HG02610 (cell line): ENCODE measurements at regions not wholly inside any gene's neighbourhood (a gene's known extent, or its start where the extent isn't known, plus 50 kb on each side); places are given as distances from the start of the nearest gene placed in this dataset.
"Not testable (repeated sequence)": the region's sequence is repeated elsewhere in the genome, so short reads cannot be mapped to it uniquely, and the experiment has no call there.

Experiments
- ATAC-seq: cut with Tn5 transposase; IDR thresholded peaks from one replicate; pipeline ENCODE4 v1.9.1; 2021; ENCODE audit warnings: mild to moderate bottlenecking, moderate library complexity; ENCODE audit not compliant: unreplicated experiment

DNA sequence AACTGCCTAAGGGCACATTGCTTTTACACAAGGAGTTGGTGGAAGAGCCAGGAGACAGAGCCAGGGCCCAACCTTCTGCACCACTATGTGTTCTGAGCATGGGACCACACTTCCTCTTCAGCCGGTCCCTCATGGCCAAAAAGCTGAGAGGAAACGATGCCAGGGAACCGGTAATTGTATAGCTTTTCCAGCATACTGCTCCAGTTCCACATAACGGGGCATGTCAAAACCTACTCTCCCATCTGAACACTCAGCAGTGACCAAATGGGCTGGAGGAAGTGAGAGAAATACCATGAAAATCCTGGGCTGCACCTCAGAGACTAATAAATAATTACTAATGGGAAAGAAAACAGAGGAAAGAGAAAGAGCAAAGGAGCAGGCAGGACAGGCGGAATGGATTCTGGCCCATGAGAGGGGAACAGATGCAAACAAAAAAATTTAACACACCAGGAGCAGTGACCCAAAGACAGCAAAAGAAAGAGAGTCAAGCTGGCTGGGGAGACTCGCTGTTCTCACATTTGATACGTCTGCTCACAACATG is 52.0 kb upstream of the BMP2 start:
- no peak for ATAC-seq

DNA sequence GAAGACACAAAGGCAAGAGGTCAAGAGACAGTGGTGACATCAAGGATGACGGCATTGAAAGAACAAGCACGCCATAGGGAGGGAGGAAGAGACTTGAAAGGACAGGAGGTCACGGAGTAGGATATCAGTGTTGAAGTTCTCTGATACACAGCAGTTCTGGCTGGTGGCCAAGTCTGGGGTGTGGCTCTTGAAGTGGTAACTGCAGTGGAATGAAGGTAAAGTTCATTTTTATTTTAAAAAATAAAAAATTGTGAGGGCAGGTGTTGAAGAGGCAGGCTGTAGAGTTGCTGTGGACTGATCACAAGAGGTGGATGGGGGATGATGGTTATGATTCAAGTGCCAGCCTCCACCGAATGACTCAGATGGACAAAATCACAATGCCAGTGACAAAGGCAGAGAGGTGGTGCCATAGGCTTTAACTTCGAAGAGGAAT is 53.2 kb upstream of the BMP2 start:
- no peak for ATAC-seq

DNA sequence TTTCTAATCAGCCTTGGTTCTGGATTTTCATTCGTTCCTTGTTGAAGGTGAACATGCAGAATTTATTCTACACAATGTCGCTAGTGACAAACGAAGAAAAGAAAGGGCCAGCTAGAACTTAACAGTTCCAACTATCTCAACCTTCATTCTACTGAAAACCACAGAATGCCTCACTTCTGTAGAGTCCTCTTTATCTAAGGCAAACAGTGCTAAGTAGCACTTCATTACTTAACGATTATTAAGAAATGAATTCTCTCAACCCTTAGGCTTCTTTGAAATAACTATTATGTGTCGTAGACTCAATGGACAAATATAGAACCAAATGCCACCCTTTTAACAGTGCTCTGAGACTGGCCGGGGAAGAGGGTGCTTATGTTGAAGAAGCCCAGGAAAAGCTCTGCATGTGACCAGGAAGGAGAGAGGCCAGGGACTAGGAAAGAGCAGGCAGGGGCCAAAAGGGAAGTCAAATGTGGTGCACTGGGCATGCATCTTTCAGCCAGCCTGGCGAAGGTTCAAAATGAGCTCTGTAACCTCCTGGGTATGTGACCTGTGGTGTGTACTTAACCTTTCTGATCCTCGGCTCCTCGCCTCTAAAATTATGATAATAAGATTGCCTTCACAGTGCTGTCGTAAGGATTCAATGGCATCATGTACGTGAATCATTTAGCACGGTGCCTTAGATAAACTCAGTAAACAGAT is 55.4 kb upstream of the BMP2 start:
- no peak for ATAC-seq

DNA sequence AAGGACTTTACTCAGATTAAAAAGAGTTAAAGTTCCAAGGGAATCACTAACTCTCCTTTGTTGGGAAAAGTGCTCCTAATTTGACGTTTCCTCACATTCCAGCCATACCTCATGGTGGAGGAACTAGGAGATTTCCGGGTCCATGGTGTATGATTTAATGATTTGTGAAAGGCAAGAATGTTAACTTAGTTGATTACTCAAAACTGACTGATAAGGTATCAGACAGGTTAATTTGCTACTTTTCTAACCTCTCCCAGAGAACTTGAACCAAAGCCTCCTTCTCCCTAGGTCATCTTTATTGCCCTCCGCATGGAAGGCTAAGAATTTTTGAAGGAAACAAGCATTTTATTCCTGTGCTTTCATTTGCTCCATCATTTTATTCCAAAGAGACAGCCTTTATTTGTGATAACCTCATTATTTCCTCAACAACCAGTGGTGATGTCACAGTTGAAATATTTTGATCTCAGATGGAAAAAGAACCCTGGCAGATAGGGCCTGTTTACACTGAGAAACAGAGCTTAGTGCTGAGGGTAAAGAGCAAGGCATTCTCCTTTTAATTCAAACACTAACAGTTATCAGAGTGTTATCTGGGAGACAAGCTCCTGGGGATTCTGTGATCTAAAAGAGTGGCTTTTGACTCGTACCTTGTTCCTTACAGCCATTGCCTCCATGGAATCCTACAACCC is 57.4 kb upstream of the BMP2 start:
- no peak for ATAC-seq

DNA sequence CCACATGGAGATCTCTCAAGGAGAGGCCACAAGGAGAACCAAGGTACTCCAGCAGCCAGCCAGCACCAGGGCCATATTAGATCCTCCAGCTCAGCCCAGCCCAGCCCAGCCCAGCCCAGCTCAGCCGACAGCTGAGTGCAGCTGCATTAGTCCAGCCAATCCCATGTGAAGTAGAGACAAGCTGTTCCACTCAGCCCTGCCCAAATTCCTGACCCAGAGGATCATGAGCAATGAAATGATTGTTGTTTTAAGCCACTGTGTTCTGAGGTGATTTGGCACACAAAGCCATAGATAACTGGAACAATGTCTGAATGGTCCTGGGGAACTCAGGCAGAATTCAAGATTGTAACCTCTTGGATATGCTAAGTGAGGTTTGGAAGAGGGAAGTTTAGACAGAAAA is 59.5 kb upstream of the BMP2 start:
- no peak for ATAC-seq

DNA sequence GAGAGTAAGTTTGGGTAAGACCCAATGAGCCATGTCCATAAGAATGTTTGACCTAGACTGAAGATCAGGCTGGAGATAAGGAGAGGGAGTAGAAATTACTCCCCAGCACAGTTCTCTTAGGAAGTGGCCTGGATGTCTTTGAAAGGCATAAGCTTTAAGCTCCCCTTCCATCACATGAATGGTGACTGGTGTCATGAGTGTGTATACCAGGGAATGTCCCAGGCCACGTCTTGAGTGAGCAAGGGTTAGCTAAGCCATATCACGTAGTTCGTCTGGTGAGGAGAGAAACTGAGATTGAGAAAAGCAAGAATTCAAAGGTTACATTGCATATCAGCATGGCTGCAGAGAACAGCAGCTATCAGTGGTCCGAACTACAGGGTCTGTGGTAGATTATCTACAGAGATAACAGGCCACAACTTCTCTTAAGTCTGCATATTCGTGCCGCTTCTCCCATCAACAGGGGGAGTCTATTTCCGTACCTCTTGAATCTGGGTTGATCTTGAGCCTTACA is 60.1 kb upstream of the BMP2 start:
- ATAC-seq = no peak

DNA sequence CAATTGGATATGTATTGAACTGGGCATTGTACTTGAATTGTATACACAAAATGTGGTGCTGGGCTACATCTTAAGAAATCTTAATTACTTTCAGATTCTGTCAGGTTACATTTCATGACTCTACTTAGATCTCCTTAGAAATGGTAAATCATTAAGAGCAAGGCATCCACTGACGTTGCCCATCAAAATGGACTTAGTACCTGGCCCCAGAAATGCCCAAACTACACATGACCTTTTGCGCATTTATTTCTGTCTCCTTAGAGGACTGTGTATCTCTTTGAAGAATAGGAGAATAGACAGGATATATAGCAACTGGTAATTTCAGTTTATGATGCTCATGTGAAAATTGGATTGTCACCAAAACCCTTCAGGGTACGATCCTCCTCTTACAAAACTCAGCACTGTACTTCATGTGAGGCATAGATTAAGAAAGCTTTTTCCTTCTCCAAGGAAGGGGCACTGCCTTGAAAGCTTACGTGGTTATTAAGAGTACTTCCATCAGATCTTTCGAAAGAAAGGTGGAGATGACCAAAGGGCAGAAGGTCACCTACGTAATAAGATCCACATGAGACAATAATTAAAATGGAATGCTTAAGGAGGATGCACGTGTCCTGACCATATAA is 61.4 kb upstream of the BMP2 start:
- ATAC-seq = no peak

DNA sequence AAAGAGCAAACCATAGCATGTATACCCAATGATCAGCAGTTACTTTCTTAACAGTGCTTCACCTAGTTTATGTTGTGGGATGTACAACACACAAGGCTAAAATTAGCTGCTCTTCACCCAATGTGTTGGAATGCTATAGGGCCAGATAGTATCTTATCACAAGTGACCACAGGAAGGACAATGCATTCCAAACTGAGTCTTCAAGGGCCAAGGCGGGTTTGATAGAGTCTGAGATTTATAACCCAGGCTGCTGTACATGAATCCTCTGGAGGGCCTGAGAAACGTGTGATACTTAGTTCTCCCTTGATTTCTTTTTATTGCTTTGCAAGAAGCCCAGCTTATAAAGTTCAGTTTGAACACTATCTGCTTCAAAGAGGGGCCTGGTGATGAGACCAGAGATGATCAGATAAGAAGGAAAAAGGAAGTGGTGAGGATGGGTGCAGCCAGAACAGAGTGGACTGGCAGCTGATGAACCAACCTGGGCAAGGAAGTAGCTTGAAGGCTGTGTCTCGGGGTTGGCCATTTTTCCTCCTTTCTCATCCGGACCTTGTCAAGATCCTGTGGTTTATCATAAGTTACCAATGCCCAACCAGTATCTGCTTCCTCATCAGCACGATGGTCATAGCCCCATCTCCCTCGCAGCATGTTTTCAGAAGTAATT is 62.2 kb upstream of the BMP2 start:
- no peak for ATAC-seq

DNA sequence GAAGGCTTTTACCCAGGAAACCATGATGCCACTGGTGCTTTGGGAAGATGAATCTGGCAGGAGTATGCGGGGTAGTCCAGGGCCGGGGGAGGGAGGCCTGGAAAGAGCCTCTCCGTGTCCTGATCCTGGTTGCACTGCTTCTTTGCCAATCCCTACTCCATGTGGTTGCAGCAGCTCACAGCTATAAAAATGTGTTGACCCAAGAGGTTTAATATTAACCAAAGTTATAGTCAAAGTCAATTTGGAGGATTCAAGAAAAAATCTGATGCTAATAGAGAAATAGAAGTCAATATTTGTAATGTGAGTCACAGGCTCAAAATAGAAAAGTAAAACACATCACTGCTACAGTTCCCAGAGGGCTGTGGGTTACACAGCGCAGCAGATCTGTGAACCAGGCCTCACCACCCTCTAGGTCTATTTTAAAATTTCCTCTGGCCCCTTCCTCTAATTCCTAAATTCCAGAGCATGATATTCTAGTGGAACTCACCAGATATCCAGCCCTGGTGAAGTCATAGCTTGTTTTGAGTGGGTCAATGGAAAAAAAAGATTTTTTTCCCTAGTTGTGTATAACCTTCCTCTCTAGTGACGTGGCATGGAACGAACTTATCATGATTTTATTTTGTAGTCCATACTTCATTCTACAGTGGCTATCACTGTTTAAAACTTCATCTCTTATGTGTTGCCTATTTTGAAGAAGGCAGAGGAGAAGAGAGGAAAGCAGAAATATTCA is 63.2 kb upstream of the BMP2 start:
- no peak for ATAC-seq

DNA sequence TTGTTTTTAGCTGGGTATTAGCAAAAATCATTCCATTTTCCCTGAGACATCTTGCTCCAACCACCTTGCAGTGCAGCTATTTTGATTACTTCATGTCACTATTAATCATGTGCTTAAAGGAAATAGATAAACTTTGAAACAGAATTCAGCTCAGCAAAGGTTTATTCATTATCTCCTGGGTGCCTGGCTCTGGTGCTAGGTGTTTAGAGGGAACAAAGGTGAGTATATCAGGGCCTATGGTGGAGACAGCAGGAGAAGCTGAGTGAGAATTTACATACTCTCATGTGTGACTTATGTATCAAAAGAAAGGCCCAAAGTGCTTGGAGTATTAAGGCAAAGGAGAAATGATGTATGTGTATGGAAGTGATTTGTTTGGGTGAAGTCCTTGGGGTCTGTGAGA is 63.8 kb upstream of the BMP2 start:
- no peak for ATAC-seq

DNA sequence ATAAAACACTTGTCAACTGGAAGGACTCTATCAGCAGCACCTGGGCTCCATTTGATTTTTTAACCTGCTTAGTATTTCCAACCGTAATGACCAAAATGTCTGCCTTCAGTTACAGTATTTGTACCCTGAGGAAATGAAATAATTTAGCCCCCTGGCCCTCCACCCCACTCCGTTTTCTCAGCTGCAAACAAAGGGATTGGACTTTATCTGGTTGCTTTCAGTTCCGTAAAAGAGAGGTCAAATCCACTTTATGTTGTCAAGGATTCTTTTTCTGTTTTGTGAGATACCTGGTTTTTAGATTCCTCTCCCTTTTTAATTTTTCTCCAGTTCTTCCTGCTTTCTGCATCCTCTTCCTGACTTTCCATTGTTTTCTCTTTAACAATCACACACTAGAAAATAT is 64.4 kb upstream of the BMP2 start:
- ATAC-seq = no peak

DNA sequence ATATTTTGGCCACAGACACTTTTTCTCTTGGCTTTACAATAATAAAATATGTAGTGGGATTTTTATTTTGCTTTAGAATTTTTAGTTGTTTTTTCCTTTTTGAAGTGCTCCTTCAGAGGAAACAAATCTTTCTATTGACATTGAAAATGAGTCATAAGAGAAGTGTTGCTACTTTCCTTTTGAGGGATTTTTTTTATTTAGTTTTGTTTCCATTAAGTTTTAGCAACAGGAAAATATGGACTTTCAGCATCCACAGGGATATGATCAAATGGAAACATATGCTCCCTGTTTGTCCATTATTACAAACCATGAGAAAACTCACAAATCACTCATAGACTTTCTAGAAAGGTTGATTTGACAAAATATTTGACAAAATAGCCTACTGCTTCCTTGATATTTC is 65.3 kb upstream of the BMP2 start:
- ATAC-seq = no peak

DNA sequence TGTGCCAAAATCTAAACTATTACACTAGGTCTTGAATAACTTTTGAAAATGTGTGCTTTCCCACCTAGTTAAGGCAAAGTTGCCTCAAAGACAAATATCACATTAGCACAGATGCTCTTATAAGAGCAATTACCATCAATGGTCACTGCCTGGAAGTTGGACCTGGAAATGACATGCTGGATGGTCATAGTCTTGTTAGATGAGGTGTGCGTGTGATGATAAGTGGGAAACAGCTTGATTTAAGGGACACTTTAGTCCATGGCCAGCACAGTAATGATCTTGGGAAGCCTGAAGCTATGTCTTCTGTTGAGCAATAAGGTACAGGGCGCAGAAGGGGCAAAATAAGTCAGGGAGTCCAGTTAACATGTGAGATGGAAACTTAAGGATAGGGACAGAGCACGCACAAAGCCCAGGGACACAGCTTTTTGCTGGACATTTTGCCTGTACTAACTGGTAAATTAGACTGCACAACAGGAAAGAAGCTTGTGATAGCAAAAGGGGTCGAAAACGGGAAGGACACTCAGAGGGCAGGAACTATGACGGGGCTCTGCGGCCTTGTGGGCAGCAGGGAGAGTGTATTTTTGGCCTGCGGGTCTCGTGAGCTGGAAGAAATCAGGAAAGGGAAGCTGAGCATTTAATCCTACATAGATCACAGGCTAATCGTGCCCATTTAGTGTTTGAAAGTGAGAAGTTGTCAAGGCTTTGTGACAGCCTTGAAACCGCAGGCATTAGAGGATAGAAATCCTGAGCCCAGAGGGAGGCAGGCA is 66.7 kb upstream of the BMP2 start:
- ATAC-seq = no peak

DNA sequence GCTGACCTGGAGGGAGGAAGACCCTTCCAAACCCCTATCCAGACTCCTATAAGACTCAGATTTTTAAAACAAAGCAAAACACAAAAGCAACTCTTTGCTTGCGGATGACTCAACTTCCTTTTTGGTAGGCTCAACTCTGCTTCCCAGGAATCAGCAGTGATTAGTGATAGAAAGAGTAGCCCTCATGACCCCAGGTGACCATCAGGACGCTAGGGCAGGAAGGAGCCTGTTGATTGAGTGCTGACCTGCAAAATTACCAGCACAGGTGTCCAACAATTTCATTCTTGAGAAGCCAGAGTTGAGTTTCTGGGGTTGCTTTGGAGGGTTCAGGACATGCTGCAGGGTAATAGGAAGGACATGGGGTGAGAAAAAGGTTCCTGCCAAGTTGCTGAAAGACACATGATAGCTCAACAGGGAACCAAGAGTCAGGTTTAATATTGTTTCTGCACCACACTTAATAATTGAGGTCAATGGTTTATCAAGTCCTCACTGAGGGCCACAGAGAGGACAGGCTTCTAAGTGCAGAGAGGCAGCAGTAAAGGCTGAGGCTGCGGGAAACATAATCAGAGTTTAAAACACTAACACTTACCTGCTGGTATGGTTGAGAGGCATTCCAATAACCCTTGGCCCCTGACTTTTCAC is 67.4 kb upstream of the BMP2 start:
- ATAC-seq = no peak

DNA sequence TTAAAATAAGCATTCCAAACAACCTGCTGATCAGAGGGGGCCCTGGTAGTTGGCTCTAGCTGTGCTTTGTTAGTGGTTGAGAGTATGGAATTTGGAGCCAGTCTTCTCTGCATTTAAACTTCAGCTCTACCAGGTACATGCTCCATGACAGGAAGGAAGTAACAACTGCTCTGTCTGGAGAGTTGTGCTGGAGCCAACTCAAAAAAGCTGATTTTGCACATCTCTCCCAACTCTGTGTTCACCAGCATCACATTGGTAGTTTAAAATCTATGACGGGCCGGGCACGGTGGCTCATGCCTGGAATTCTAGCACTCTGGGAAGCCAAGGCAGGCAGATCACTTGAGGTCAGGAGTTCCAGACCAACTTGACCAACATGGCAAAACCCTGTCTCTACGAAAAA is 68.8 kb upstream of the BMP2 start:
- no peak for ATAC-seq

DNA sequence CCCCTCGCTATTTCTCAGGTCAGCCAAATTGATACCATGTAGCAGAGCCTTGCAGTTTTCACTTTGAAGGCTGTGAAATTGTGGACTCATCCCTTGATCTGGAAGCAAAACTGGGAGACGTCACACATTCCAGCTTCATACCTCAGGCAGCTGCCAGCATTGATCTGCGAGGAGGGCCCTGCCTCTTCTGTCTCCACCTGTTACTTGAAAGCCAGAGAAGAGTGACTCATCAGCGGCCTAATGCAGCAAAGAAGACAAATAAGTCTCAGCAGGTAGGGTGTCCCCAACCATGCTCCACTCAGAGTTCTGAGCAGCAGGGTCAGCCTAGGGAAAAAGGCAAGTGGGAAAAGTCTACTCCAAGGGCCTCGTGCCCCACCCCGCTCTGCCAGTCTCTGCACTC is 69.4 kb upstream of the BMP2 start:
- ATAC-seq = no peak

DNA sequence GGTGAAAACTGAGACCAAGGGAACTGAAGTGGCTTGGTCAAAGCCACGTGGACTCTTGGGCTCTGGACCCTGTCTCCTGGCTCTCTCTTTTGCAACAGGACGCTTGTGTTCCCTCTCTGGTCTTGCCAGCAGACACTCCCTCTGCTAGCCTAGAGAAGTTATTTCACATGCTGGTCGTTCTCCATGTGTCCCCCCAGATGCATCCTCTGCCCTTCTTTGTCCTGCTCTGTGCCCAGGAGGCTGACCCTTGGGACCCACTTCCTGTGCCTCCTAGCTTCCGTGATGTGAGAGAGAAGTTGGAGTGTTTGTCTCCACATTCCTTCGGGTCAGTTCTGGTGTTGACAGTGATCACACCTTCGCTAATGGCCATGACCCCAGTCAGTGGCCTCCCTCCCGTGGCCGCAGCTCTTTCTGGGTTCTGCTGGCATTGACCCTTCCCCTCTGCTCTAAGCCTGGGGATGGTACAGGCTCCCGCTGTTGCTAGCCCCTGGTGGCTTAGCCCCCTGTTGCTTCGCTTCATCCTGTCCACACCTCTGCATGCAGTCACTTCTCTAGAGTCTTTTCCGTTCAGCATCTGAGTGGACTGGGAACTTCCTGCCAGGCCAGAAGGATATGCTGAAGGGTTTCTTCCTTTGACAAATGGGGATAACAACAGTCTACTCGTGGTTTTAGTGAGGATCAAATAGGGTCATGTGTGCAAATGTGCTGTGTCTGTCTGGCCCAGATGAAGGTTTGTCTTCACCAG is 70.1 kb upstream of the BMP2 start:
- no peak for ATAC-seq

DNA sequence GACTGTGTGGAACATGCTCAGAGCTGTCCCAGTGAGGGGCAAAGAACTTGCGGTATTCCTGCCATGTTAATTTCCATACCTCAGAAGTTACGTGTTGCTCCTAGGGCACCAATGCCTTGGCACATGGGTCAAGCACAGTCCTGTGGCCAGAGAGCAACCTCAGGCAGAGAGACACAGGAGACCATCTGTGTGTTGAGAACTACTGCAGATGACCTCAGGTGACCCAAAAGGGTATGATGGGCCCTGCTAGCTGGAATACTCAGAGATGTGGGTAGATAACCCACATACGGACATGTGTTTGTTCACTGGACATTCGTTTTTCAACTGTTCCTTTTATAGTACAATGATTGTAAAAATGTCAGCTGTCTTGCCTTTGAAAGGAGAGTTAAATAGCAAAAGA is 71.5 kb upstream of the BMP2 start:
- ATAC-seq = no peak

DNA sequence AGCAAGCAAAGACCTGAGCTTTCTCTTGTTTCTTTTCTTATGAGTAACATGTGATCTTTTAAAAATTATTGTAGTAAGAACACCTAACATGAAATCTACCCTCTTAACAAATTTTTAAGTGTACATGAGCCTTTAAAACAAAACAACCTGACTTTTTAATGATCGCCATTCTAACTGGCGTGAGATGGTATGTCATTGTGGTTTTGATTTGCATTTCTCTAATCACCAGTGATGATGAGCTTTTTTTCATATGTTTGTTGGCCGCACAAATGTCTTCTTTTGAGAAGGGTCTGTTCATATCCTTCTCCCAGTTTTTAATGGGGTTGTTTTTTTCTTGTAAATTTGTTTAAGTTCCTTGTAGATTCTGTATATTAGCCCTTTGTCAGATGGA is 73.7 kb upstream of the BMP2 start:
- ATAC-seq = not testable (repeated sequence)
